IMR-90 (cell line): ENCODE measurements at regions not wholly inside any gene's neighbourhood (a gene's known extent, or its start where the extent isn't known, plus 50 kb on each side); places are given as distances from the start of the nearest gene placed in this dataset.

Experiments used
- ATAC-seq: fragments of 200-7000 bp; cut with Tn5 transposase; 2 replicates; pipeline ENCODE4 v1.9.1; 2020; ENCODE audit warnings: low read depth, mild to moderate bottlenecking, moderate library complexity
- BruUV-seq: library from RNA; stranded (reverse); fragments of 400-500 nt; replicated peaks from 2 replicates; lab custom pipeline; 2021; lab: Mats Ljungman, UMichigan
- CTCF ChIA-PET: fragments of 300-600 bp; formaldehyde crosslinking; extraction: SDS; loops from one replicate; lab custom pipeline; 2021; ENCODE audit warnings: antibody characterized with exemption; lab: Yijun Ruan, JAX
- POLR2A ChIA-PET: fragments of 300-600 bp; sonication (Branson Sonifier 250); formaldehyde crosslinking; loops from one replicate; lab custom pipeline; 2022; ENCODE audit warnings: antibody characterized with exemption; ENCODE audit not compliant: unreplicated experiment; lab: Charles Lee
- DNase-seq: peaks from one replicate; pipeline ENCODE4 v3.0.0; 2013
- H2AFZ ChIP-seq: replicated peaks from 2 replicates; pipeline ENCODE3; 2013; ENCODE audit warnings: low read length, mild to moderate bottlenecking; ENCODE audit not compliant: poor library complexity
- H2AK5ac ChIP-seq: 2 replicates; pipeline ENCODE4 v1.6.1; 2013; ENCODE audit warnings: low read depth, low read length, inconsistent platforms
- H2AK9ac ChIP-seq: replicated peaks from 2 replicates; pipeline ENCODE3; 2013; ENCODE audit warnings: mild to moderate bottlenecking, low read depth, low read length, moderate library complexity; ENCODE audit not compliant: poor library complexity
- H2BK120ac ChIP-seq: 2 replicates; pipeline ENCODE4 v1.6.1; 2013; ENCODE audit warnings: low read depth, low read length, inconsistent platforms
- H2BK15ac ChIP-seq: 3 replicates; pipeline ENCODE4 v1.6.1; 2013; ENCODE audit warnings: low read depth, low read length, inconsistent platforms
- H2BK20ac ChIP-seq: 2 replicates; pipeline ENCODE4 v1.6.1; 2013; ENCODE audit warnings: low read depth, mild to moderate bottlenecking, inconsistent platforms, low read length, moderate library complexity
- H2BK5ac ChIP-seq: 2 replicates; pipeline ENCODE4 v1.6.1; 2013; ENCODE audit warnings: mild to moderate bottlenecking, low read depth, low read length, inconsistent platforms; ENCODE audit not compliant: poor library complexity, severe bottlenecking
- H3K14ac ChIP-seq: replicated peaks from 2 replicates; pipeline ENCODE4 v1.6.1; 2013; ENCODE audit warnings: low read depth, low read length, inconsistent platforms
- H3K18ac ChIP-seq: 2 replicates; pipeline ENCODE4 v1.6.1; 2013; ENCODE audit warnings: low read depth, low read length, control low read depth
- H3K23ac ChIP-seq: 2 replicates; pipeline ENCODE4 v1.6.1; 2013; ENCODE audit warnings: low read depth, low read length, inconsistent platforms
- H3K27ac ChIP-seq: 2 replicates; pipeline ENCODE4 v1.5.1; 2013; ENCODE audit warnings: mild to moderate bottlenecking, control low read depth, low read length; ENCODE audit not compliant: insufficient read depth
- H3K27me3 ChIP-seq: 2 replicates; pipeline ENCODE4 v1.6.1; 2013; ENCODE audit warnings: low read length; ENCODE audit not compliant: control insufficient read depth, insufficient read depth
- H3K36me3 ChIP-seq: 2 replicates; pipeline ENCODE4 v1.6.1; 2013; ENCODE audit warnings: low read length, mixed read lengths; ENCODE audit not compliant: control insufficient read depth, insufficient read depth
- H3K4ac ChIP-seq: 2 replicates; pipeline ENCODE4 v1.6.1; 2013; ENCODE audit warnings: low read depth, low read length, inconsistent platforms
- H3K4me1 ChIP-seq: 2 replicates; pipeline ENCODE4 v1.6.1; 2013; ENCODE audit warnings: low read length, mixed read lengths; ENCODE audit not compliant: control insufficient read depth, insufficient read depth
- H3K4me2 ChIP-seq: 2 replicates; pipeline ENCODE4 v1.6.1; 2013; ENCODE audit warnings: low read depth, mild to moderate bottlenecking, control low read depth, low read length, moderate library complexity
- H3K4me3 ChIP-seq: 2 replicates; pipeline ENCODE4 v1.5.1; 2013; ENCODE audit warnings: low read depth, mild to moderate bottlenecking, control low read depth, low read length, moderate library complexity; ENCODE audit not compliant: insufficient read depth
- H3K56ac ChIP-seq: 2 replicates; pipeline ENCODE4 v1.6.1; 2013; ENCODE audit warnings: low read length, inconsistent platforms; ENCODE audit not compliant: insufficient read depth; ENCODE audit errors: extremely low read depth
- H3K79me1 ChIP-seq, 2 experiments: 2 replicates each; pipeline ENCODE4 v1.6.1; 2013; ENCODE audit warnings: low read length in 2 of 2, inconsistent platforms in 1 of 2, low read depth in 1 of 2
- H3K9ac ChIP-seq: 2 replicates; pipeline ENCODE4 v1.6.1; 2013; ENCODE audit warnings: low read depth, low read length, control low read depth
- H3K9me1 ChIP-seq: 2 replicates; pipeline ENCODE4 v1.6.1; 2013; ENCODE audit warnings: low read length, inconsistent platforms; ENCODE audit not compliant: insufficient read depth
- H3K9me3 ChIP-seq: 2 replicates; pipeline ENCODE4 v1.6.1; 2013; ENCODE audit warnings: low read length; ENCODE audit not compliant: control insufficient read depth, insufficient read depth
- H4K20me1 ChIP-seq: 2 replicates; pipeline ENCODE4 v1.6.1; 2013; ENCODE audit warnings: low read length, inconsistent platforms; ENCODE audit not compliant: insufficient read depth
- H4K5ac ChIP-seq: 2 replicates; pipeline ENCODE4 v1.6.1; 2013; ENCODE audit warnings: mild to moderate bottlenecking, low read depth, low read length, control low read depth
- H4K8ac ChIP-seq, 2 experiments: 2 replicates each; pipeline ENCODE4 v1.6.1; 2013; ENCODE audit warnings: low read depth in 2 of 2, low read length in 2 of 2, control low read depth in 1 of 2, inconsistent platforms in 1 of 2
- H4K91ac ChIP-seq: 2 replicates; pipeline ENCODE4 v1.6.1; 2013; ENCODE audit warnings: low read depth, low read length, inconsistent platforms; ENCODE audit not compliant: insufficient read depth
- FOS ChIP-seq: fragments of 150-350 bp; IDR thresholded peaks from 2 replicates; pipeline ENCODE4 v1.6.1; 2016; ENCODE audit warnings: low read depth, low read length
- RCOR1 ChIP-seq: IDR thresholded peaks from 2 replicates; pipeline ENCODE4 v1.6.1; 2012; ENCODE audit warnings: mild to moderate bottlenecking, low read length, improper control_type of control experiment; ENCODE audit not compliant: insufficient replicate concordance
- WGBS, 2 experiments: methylation state at CpG; one replicate each; pipeline versions ENCODE4 v1.1.5 to v1.1.7; 2013; ENCODE audit warnings: missing lambda C conversion rate in 2 of 2; ENCODE audit not compliant: insufficient read length in 1 of 2; ENCODE audit errors: extremely low coverage in 2 of 2; 5-methylcytosine and 5-hydroxymethylcytosine counted together
- dilution Hi-C: fragments of 300-500 bp; cut with HindIII; formaldehyde crosslinking; loops from one replicate; pipeline ENCODE4 v1.14.3; 2018; ENCODE audit warnings: low sequenced_read_pairs; ENCODE audit not compliant: unreplicated experiment
- in situ Hi-C: fragments of 300-500 bp; cut with MboI; formaldehyde crosslinking; loops from 3 replicates; pipeline ENCODE4 v1.14.3; 2019; ENCODE audit warnings: low sequenced_read_pairs, inconsistent platforms, mixed read lengths
- intact Hi-C: fragments of 100-400 bp; cut with micrococcal nuclease; formaldehyde crosslinking; loops from 2 replicates; pipeline ENCODE4 v1.10.0; 2022

DNA sequence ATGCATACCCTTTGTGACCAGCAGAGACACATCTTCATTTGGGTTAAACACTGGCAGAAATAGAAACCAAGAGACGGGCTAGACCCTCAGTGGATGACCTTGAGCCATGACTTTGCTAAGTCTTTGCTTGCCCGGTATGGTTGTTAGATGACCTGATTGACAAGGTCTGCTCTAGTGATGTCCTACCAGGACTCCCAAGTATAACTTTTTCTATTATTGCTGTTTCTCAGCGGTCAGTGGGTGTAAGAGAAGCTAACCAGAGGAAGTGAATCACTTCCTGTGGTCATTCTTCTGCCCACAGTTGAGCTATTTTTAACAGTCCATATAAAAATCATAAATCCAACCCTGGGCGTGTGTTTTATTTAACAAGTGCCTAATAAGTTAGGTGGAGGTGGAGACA lies 126.2 kb upstream of the ETS2 start:
- H2BK15ac ChIP-seq: no peak overlapping the region
- no peak overlapping the region; the same call in 1 of the 2 replicates for H3K4me2 ChIP-seq
- TF ChIP-seq RCOR1 (no peak), FOS (peak; percentile 37)
- ChIA-PET POLR2A (no interaction called here), CTCF (no interaction called here)
- H4K91ac ChIP-seq: no peak overlapping the region
- WGBS, 2 experiments: no CpG with 5 or more reads among the region's 4 CpGs
- intact Hi-C loops: no loop called here
- H3K9me3 ChIP-seq: peaks cover 2% of the 10 kb centered on the region
- H3K36me3 ChIP-seq: no peaks in the 10 kb centered on the region
- 0 out of 2 replicates have a peak overlapping the region, but pooled peaks have one; percentile 21 for H3K14ac ChIP-seq
- H2BK5ac ChIP-seq: no peak overlapping the region
- H3K56ac ChIP-seq: no peak overlapping the region
- peaks cover 69% of the 10 kb centered on the region for H3K27me3 ChIP-seq
- no peaks in the 10 kb centered on the region for H3K79me1 ChIP-seq
- DNase-seq (peak; percentile 62), ATAC-seq (peak; percentile 66)
- no peak overlapping the region for H3K23ac ChIP-seq
- H3K9ac ChIP-seq: no peak overlapping the region
- no peak overlapping the region for H2AK9ac ChIP-seq
- in situ Hi-C loops: no loop called here
- BruUV-seq: no TSS peak
- H4K5ac ChIP-seq: no peak overlapping the region
- no peak overlapping the region for H3K18ac ChIP-seq
- H3K9me1 ChIP-seq: peaks cover 3% of the 10 kb centered on the region; the same call in 1 of the 2 replicates
- dilution Hi-C loops: no loop called here
- H2BK120ac ChIP-seq: no peak overlapping the region
- no peak overlapping the region for H3K4ac ChIP-seq
- no peak overlapping the region for H4K8ac ChIP-seq
- no peaks in the 10 kb centered on the region for H4K20me1 ChIP-seq
- H2AFZ ChIP-seq: no peak overlapping the region
- 0 out of 2 replicates have a peak overlapping the region, but pooled peaks have one; percentile 34 for H2BK20ac ChIP-seq
- peak overlapping the region; percentile 57; the same call in 1 of the 2 replicates for H2AK5ac ChIP-seq
- H3K4me3 ChIP-seq: no peak overlapping the region
- H3K27ac ChIP-seq: no peak overlapping the region
- peaks cover 2% of the 10 kb centered on the region; the same call in 1 of the 2 replicates for H3K4me1 ChIP-seq
